ENCODE measurements at regions not wholly inside any gene's neighbourhood (a gene's known extent, or its start where the extent isn't known, plus 50 kb on each side); places are given as distances from the start of the nearest gene placed in this dataset.
"Not testable (repeated sequence)": the region's sequence is repeated elsewhere in the genome, so short reads cannot be mapped to it uniquely, and the experiment has no call there.

- no peak for DNase-seq
Observed at GRCh38 chr2:126241411-126241810, 414.5 kb upstream of the GYPC start.

- peak; percentile 40 to 55 for DNase-seq
Observed at GRCh38 chr2:126244937-126245336, 411.0 kb upstream of the GYPC start.

GRCh38 chr2:126253669-126254068 is 402.3 kb upstream of the GYPC start:
- DNase-seq = no peak

- DNase-seq = no peak
Observed at GRCh38 chr2:126264625-126265024, 391.3 kb upstream of the GYPC start.

GRCh38 chr2:126269911-126270310 is 386.0 kb upstream of the GYPC start:
- no peak for DNase-seq

- no peak for DNase-seq
Observed at GRCh38 chr2:126270587-126270986, 385.4 kb upstream of the GYPC start.

- DNase-seq = no peak
Observed at GRCh38 chr2:126272401-126272800, 383.6 kb upstream of the GYPC start.

- DNase-seq = no peak
Observed at GRCh38 chr2:126275098-126275497, 380.9 kb upstream of the GYPC start.

GRCh38 chr2:126276268-126276667 is 379.7 kb upstream of the GYPC start:
- not testable (repeated sequence) for DNase-seq

- DNase-seq = no peak
Observed at GRCh38 chr2:126288362-126288761, 367.6 kb upstream of the GYPC start.

GRCh38 chr2:126293962-126294361 is 362.0 kb upstream of the GYPC start:
- not testable (repeated sequence) for DNase-seq

- no peak for DNase-seq
Observed at GRCh38 chr2:126299469-126299976, 356.4 kb upstream of the GYPC start.

- no peak for DNase-seq
Observed at GRCh38 chr2:126300348-126300747, 355.6 kb upstream of the GYPC start.

- no peak for DNase-seq
Observed at GRCh38 chr2:126302043-126302442, 353.9 kb upstream of the GYPC start.

GRCh38 chr2:126303113-126303512 is 352.8 kb upstream of the GYPC start:
- DNase-seq = no peak

- no peak for DNase-seq
Observed at GRCh38 chr2:126304154-126304553, 351.8 kb upstream of the GYPC start.

- DNase-seq = no peak
Observed at GRCh38 chr2:126306539-126306938, 349.4 kb upstream of the GYPC start.

GRCh38 chr2:126307740-126308139 is 348.2 kb upstream of the GYPC start:
- no peak for DNase-seq

- no peak for DNase-seq
Observed at GRCh38 chr2:126309185-126309584, 346.8 kb upstream of the GYPC start.

GRCh38 chr2:126312579-126312978 is 343.4 kb upstream of the GYPC start:
- DNase-seq = no peak

- DNase-seq = no peak
Observed at GRCh38 chr2:126315828-126316227, 340.1 kb upstream of the GYPC start.

GRCh38 chr2:126317790-126318431 is 338.0 kb upstream of the GYPC start:
- DNase-seq = peak; percentile 3 to 43

GRCh38 chr2:126322342-126322741 is 333.6 kb upstream of the GYPC start:
- DNase-seq = no peak

GRCh38 chr2:126325202-126325601 is 330.8 kb upstream of the GYPC start:
- DNase-seq = no peak

- DNase-seq = no peak
Observed at GRCh38 chr2:126329173-126329572, 326.8 kb upstream of the GYPC start.
